ENCODE measurements at regions not wholly inside any gene's neighbourhood (a gene's known extent, or its start where the extent isn't known, plus 50 kb on each side); places are given as distances from the start of the nearest gene placed in this dataset.

DNA sequence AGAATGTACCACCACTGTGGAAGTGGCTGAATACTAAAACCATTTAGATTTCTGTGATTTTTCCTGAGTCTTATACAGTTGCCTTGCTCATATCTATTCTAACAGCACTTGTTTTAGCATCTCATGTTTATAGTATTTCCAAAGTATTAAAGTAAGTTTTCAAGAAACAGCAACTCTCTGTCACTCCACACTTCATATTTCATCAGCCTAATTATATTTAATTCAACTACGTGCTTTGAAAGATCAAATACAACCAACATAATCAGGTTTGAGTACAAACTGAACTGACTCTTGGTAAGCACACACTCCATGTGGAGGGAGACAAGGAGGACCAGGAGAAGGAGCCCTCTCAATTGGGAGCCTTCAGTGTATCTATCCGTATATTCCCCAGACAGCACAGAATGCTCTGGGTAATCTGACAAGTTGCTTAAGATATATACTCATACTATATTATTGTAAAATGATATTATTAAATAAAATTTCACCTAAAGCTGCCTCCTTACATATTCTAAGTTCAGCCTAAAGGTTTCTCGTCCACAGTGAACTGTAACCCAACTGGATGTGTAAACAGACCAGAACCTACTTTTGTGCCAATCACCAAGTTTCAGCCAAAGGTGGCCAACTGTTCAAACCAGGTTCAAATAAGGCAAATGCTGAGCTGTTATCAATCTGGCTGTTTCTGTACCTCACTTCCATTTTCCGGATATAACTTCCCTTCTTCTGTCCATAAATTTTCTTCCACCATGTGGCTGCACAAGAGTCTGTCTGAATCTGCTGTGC, 105.0 kb upstream of the RASSF8 start:
- H3K9me2 ChIP-seq (ENCODE audit: insufficient read depth, low read length) = no peaks in the 10 kb centered on the region
- no peak overlapping the region for H3K27ac ChIP-seq (ENCODE audit: low read length)
- H3K4me2 ChIP-seq (ENCODE audit: low read length) = no peak overlapping the region
- no peak for TF ChIP-seq MXI1 (conservative IDR thresholded peaks at IDR 0.05; ENCODE audit: poor library complexity, severe bottlenecking)
- TF ChIP-seq SMC3 (conservative IDR thresholded peaks at IDR 0.05; ENCODE audit: poor library complexity) = no peak
- no peak for TF ChIP-seq RAD21 (conservative IDR thresholded peaks at IDR 0.05)
- no peak for TF ChIP-seq POLR2AphosphoS5 (IDR thresholded peaks at IDR 0.05)
- no peaks in the 10 kb centered on the region for H4K20me1 ChIP-seq (ENCODE audit: insufficient read depth)
- H3K9ac ChIP-seq (ENCODE audit: low read length) = no peak overlapping the region
- H3F3A ChIP-seq (ENCODE audit: insufficient read depth, low read length, poor library complexity, severe bottlenecking) = no peaks in the 10 kb centered on the region
- H3K4me3 ChIP-seq (ENCODE audit: low read length) = no peak overlapping the region
- no peaks in the 10 kb centered on the region for H3K79me2 ChIP-seq (replicated peaks; ENCODE audit: insufficient read depth, low read length)
- no peaks in the 10 kb centered on the region for H3K9me3 ChIP-seq (ENCODE audit: low read length)
- H2AFZ ChIP-seq (ENCODE audit: low read depth, low read length) = no peak overlapping the region
- H3K27me3 ChIP-seq (ENCODE audit: insufficient read depth, low read depth, low read length) = no peaks in the 10 kb centered on the region
- H3K36me3 ChIP-seq (ENCODE audit: insufficient read depth, low read length) = no peaks in the 10 kb centered on the region

GRCh38 chr12:25854991-25855390, 103.5 kb upstream of the RASSF8 start:
- H3K4me2 ChIP-seq (ENCODE audit: low read length) = no peak overlapping the region
- H3K4me3 ChIP-seq (ENCODE audit: low read length) = no peak overlapping the region
- no peak overlapping the region for H3K9ac ChIP-seq (ENCODE audit: low read length)
- H3K9me2 ChIP-seq (ENCODE audit: insufficient read depth, low read length) = no peaks in the 10 kb centered on the region
- H2AFZ ChIP-seq (ENCODE audit: low read depth, low read length) = no peak overlapping the region
- H3K27me3 ChIP-seq (ENCODE audit: insufficient read depth, low read depth, low read length) = no peaks in the 10 kb centered on the region
- no peak overlapping the region for H3K27ac ChIP-seq (ENCODE audit: low read length)
- H3K36me3 ChIP-seq (ENCODE audit: insufficient read depth, low read length) = no peaks in the 10 kb centered on the region
- no peaks in the 10 kb centered on the region for H3K79me2 ChIP-seq (replicated peaks; ENCODE audit: insufficient read depth, low read length)
- no peaks in the 10 kb centered on the region for H3F3A ChIP-seq (ENCODE audit: insufficient read depth, low read length, poor library complexity, severe bottlenecking)
- no peaks in the 10 kb centered on the region for H4K20me1 ChIP-seq (ENCODE audit: insufficient read depth)
- no peaks in the 10 kb centered on the region for H3K9me3 ChIP-seq (ENCODE audit: low read length)
- TF ChIP-seq EZH2 (IDR thresholded peaks at IDR 0.05; ENCODE audit: borderline replicate concordance, insufficient read depth, low read length, poor library complexity, severe bottlenecking) = no peak
- TF ChIP-seq REST (IDR thresholded peaks at IDR 0.05; ENCODE audit: borderline replicate concordance) = no peak
- TF ChIP-seq RAD21 (conservative IDR thresholded peaks at IDR 0.05) = no peak
- TF ChIP-seq EP300 (conservative IDR thresholded peaks at IDR 0.05; ENCODE audit: poor library complexity, severe bottlenecking) = no peak
- TF ChIP-seq, protein P1, sequence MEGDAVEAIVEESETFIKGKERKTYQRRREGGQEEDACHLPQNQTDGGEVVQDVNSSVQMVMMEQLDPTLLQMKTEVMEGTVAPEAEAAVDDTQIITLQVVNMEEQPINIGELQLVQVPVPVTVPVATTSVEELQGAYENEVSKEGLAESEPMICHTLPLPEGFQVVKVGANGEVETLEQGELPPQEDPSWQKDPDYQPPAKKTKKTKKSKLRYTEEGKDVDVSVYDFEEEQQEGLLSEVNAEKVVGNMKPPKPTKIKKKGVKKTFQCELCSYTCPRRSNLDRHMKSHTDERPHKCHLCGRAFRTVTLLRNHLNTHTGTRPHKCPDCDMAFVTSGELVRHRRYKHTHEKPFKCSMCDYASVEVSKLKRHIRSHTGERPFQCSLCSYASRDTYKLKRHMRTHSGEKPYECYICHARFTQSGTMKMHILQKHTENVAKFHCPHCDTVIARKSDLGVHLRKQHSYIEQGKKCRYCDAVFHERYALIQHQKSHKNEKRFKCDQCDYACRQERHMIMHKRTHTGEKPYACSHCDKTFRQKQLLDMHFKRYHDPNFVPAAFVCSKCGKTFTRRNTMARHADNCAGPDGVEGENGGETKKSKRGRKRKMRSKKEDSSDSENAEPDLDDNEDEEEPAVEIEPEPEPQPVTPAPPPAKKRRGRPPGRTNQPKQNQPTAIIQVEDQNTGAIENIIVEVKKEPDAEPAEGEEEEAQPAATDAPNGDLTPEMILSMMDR (IDR thresholded peaks at IDR 0.05; ENCODE audit: poor library complexity, severe bottlenecking) = no peak
- TF ChIP-seq SMC3 (conservative IDR thresholded peaks at IDR 0.05; ENCODE audit: poor library complexity) = no peak
- TF ChIP-seq TAF1 (IDR thresholded peaks at IDR 0.05; ENCODE audit: low read depth) = no peak
- no peak for TF ChIP-seq POLR2AphosphoS5 (IDR thresholded peaks at IDR 0.05)
- TF ChIP-seq MXI1 (conservative IDR thresholded peaks at IDR 0.05; ENCODE audit: poor library complexity, severe bottlenecking) = no peak

All from neural cell (in vitro differentiated cells).